Fibroblast of mammary gland (primary cell): ENCODE measurements at regions not wholly inside any gene's neighbourhood (a gene's known extent, or its start where the extent isn't known, plus 50 kb on each side); places are given as distances from the start of the nearest gene placed in this dataset.
A peak's percentile ranks its signal among the peaks of the same experiment; 100 is the strongest.

Experiments used
- DNase-seq: peaks from one replicate; pipeline ENCODE4 v3.0.0-alpha.2; 2010; ENCODE audit warnings: low read depth
- H3K4me3 ChIP-seq: 2 replicates; pipeline ENCODE4 v1.5.1; 2011; ENCODE audit warnings: low read depth, mild to moderate bottlenecking, low read length, moderate library complexity; ENCODE audit not compliant: control insufficient read depth
- TF ChIP-seq, protein P1 (sequence below): conservative IDR thresholded peaks from 2 replicates; pipeline ENCODE4 v1.5.1; 2011; ENCODE audit warnings: low read depth, low read length, inconsistent platforms; ENCODE audit not compliant: control insufficient read depth, insufficient read depth

DNA sequence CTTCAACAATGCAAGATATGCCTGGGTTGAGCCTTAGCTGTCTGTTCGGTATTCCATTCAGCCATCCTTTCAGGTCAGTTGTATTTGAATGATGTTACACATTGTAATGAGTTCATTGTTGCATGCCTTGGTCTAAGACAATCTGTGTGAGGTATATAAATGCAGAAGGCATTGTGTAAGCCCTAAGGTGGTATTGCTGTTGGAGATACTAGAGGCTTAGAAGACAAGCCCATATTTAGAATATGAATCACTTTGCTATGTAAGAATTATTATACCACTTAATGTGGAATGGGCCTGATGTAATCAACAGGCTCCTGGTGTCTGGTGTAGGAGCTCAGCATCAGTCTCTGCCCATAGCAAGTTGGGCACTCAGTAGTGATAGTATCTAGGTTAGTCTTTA, 473.4 kb upstream of the GNPDA2 start:
- DNase-seq, result no peak
- H3K4me3 ChIP-seq, result no peak overlapping the region
- TF ChIP-seq, protein P1, sequence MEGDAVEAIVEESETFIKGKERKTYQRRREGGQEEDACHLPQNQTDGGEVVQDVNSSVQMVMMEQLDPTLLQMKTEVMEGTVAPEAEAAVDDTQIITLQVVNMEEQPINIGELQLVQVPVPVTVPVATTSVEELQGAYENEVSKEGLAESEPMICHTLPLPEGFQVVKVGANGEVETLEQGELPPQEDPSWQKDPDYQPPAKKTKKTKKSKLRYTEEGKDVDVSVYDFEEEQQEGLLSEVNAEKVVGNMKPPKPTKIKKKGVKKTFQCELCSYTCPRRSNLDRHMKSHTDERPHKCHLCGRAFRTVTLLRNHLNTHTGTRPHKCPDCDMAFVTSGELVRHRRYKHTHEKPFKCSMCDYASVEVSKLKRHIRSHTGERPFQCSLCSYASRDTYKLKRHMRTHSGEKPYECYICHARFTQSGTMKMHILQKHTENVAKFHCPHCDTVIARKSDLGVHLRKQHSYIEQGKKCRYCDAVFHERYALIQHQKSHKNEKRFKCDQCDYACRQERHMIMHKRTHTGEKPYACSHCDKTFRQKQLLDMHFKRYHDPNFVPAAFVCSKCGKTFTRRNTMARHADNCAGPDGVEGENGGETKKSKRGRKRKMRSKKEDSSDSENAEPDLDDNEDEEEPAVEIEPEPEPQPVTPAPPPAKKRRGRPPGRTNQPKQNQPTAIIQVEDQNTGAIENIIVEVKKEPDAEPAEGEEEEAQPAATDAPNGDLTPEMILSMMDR, result no peak

DNA sequence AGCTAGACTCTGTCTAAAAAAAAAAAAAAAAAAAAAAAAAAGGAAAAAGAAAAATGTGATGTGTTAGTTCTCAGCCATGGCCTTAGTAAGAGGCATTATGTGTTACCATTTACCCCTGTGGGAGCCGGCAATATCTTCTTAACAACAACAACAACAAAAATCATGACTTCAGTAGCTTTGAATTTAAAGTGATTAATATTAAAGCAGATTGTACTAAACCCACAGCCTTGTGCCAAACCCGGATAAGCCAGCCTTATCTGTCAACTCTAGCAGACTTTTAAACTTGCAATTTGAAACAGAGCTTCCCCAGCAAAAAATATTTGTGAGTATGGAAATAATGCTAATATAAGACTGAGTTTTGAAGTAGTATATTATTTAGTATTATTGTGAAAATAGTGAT, 462.1 kb upstream of the GNPDA2 start:
- TF ChIP-seq, protein P1, result no peak
- H3K4me3 ChIP-seq, result no peak overlapping the region
- no peak for DNase-seq

DNA sequence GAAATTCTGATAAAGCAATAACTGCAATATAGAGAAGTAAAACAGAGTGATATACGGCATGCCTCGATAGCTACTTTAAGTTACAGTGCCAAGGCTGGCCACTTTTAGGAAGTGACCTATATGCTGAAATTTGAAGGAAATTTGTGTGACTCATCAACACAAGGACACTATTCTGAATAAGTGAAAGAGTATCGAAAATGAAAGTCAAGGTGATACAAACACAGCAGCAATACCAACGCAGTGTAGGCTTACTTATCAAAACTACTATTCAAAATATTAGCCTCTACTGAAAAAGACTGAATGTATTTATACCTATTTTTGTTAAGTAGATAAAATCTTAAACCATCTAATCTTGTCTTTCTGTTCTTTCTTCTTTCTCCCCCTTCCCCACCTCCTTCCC, 459.9 kb upstream of the GNPDA2 start:
- no peak for DNase-seq
- TF ChIP-seq, protein P1, result no peak
- H3K4me3 ChIP-seq, result no peak overlapping the region

DNA sequence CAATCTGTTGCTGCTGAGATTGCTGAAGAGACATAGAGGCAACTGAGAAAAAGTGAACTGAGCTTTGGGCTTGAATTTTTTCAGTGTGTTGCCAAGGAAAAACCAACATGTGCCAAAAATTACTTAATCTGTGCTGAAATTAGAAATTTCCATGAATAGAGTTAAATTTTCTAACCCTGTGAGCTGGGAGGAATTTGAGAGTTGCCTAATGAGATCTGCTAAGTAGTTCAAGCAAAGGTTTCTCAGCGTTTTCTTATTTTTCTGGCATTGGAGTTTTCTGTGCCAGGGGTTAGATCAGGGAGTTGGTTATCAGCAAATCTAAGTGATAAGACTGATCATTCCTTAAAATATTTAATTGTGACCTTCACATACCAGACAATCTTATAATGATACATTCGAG, 457.5 kb upstream of the GNPDA2 start:
- TF ChIP-seq, protein P1, result no peak
- no peak for DNase-seq
- H3K4me3 ChIP-seq, result no peak overlapping the region

DNA sequence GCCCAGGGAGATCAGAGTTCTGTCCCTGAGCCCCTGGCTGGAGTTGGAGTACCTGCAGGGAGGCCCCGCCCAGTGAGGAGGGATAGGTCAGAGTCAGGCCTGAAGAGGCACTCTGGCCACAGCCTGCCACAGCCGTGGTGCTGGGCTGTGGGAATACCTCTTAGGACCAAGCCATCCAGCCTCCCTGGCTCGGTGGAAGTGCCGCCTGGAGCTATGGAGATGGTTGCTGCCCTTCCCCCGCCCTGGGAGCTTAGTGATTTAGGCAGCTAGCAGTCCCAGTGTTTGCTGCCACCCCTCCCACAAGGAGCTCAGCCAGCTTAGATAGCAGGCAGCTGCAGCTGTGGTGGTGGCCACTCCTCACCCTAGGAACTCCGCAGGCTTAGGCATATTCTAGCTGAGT, 446.3 kb upstream of the GNPDA2 start:
- DNase-seq, result no peak
- TF ChIP-seq, protein P1, result no peak
- H3K4me3 ChIP-seq, result no peak overlapping the region

DNA sequence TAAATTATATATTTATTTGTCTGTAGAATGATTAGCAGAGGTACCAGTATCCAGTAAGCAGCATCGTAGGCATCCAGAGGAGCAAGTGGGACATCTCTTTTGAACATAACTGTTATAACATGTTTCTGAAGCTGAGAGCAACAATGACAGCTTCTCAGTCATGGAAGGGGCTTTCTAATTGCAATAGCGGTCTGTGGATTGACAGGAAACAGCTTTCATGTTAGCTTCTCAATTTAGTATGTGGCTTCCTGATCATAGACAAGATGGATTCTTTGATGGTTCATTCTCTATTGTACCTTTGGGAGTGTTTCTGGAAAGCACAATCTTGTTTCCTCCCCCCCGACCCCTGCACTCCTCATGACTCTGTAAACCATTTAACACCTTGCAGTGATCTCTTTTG, 434.6 kb upstream of the GNPDA2 start:
- H3K4me3 ChIP-seq, result no peak overlapping the region
- TF ChIP-seq, protein P1, result no peak
- no peak for DNase-seq

DNA sequence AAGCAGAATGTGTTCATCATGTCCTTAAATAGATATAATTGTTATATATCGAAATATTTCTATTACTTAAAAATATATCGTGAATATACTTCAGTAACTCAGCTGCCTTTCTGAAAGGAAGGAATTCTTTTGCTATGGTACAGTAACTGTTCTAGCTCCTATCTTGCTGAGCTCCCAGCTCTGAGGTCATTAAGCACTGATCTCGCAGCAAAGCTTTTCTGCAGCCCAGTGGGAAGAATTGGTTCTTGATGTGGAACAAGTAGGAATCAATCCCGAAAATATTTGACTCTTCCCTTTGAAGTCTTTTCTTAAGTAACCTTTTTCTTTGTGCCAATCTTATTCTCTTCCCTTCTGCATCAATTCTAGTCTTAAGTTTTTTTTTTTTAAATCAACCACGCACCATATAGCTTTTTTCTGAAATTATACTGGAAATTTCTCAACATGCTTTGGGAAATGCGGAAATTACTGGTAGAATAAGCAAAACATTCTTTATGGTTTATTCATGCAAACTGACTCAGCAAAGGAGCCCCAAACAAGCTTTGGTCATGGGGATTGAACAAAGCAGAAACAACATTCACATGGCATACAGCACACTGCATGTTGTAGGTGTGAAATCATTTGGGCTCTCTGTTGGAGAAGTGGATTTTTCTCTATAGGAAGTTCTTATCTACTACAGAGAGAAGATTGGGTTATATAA, 428.9 kb upstream of the GNPDA2 start:
- DNase-seq, result peak; percentile 71
- no peak overlapping the region for H3K4me3 ChIP-seq
- TF ChIP-seq, protein P1, result no peak
